ENCODE measurements at regions not wholly inside any gene's neighbourhood (a gene's known extent, or its start where the extent isn't known, plus 50 kb on each side); places are given as distances from the start of the nearest gene placed in this dataset.

DNA sequence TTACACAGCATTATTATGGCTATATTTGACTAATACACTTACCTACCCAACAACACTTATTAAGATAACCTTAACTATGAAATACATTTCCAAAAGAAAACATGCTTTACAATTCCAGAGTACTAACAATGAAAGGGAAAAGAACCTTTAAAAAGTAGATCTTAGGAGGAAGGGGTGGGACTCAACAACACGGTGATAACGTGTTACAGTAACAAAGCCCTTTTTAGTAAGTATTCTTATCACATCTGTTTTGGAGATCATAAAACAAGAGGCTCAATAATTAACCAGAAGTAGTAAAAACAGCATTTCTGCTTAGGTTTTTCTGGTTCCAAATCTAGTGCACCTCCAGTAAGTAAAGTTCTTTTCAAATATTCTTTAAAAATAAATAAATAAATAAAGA, 202.1 kb upstream of the SLC7A11 start:
- TF ChIP-seq, protein P1, sequence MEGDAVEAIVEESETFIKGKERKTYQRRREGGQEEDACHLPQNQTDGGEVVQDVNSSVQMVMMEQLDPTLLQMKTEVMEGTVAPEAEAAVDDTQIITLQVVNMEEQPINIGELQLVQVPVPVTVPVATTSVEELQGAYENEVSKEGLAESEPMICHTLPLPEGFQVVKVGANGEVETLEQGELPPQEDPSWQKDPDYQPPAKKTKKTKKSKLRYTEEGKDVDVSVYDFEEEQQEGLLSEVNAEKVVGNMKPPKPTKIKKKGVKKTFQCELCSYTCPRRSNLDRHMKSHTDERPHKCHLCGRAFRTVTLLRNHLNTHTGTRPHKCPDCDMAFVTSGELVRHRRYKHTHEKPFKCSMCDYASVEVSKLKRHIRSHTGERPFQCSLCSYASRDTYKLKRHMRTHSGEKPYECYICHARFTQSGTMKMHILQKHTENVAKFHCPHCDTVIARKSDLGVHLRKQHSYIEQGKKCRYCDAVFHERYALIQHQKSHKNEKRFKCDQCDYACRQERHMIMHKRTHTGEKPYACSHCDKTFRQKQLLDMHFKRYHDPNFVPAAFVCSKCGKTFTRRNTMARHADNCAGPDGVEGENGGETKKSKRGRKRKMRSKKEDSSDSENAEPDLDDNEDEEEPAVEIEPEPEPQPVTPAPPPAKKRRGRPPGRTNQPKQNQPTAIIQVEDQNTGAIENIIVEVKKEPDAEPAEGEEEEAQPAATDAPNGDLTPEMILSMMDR (conservative IDR thresholded peaks at IDR 0.05; ENCODE audit: low read length): no peak
- TF ChIP-seq EZH2phosphoT487 (IDR thresholded peaks at IDR 0.05; ENCODE audit: borderline replicate concordance): no peak
